ENCODE measurements at regions not wholly inside any gene's neighbourhood (a gene's known extent, or its start where the extent isn't known, plus 50 kb on each side); places are given as distances from the start of the nearest gene placed in this dataset.
"Not testable (repeated sequence)": the region's sequence is repeated elsewhere in the genome, so short reads cannot be mapped to it uniquely, and the experiment has no call there.

GRCh38 chr13:71304861-71305260 lies 562.1 kb downstream of the DACH1 start:
- DNase-seq (ENCODE audit: low spot score), result no peak
- no peak for TF ChIP-seq CTCF (IDR thresholded peaks at IDR 0.05; ENCODE audit: extremely low read depth, missing control alignments)

GRCh38 chr13:71303144-71303543 lies 563.9 kb downstream of the DACH1 start:
- DNase-seq (ENCODE audit: low spot score), result no peak
- no peak for TF ChIP-seq CTCF (IDR thresholded peaks at IDR 0.05; ENCODE audit: extremely low read depth, missing control alignments)

- DNase-seq (ENCODE audit: low spot score), result no peak
- no peak for TF ChIP-seq CTCF (IDR thresholded peaks at IDR 0.05; ENCODE audit: extremely low read depth, missing control alignments)
Measured at GRCh38 chr13:71300602-71301001, 566.4 kb downstream of the DACH1 start.

- DNase-seq (ENCODE audit: low spot score), result no peak
- TF ChIP-seq CTCF (IDR thresholded peaks at IDR 0.05; ENCODE audit: extremely low read depth, missing control alignments), result no peak
Measured at GRCh38 chr13:71291842-71292146, 575.2 kb downstream of the DACH1 start.

GRCh38 chr13:71290963-71291841 lies 575.8 kb downstream of the DACH1 start:
- TF ChIP-seq CTCF (IDR thresholded peaks at IDR 0.05; ENCODE audit: extremely low read depth, missing control alignments), result no peak
- peak; percentile 12 for DNase-seq (ENCODE audit: low spot score)

GRCh38 chr13:71289980-71290379 lies 577.0 kb downstream of the DACH1 start:
- not testable (repeated sequence) for DNase-seq (ENCODE audit: low spot score)

- no peak for DNase-seq (ENCODE audit: low spot score)
- TF ChIP-seq CTCF (IDR thresholded peaks at IDR 0.05; ENCODE audit: extremely low read depth, missing control alignments), result peak; percentile 9
Measured at GRCh38 chr13:71285700-71286099, 581.3 kb downstream of the DACH1 start.

GRCh38 chr13:71278512-71278911 lies 588.5 kb downstream of the DACH1 start:
- DNase-seq (ENCODE audit: low spot score), result no peak
- no peak for TF ChIP-seq CTCF (IDR thresholded peaks at IDR 0.05; ENCODE audit: extremely low read depth, missing control alignments)
